Activated CD4-positive, alpha-beta memory T cell treated with anti-CD3 and anti-CD28 coated beads, Interleukin-2, amount 10 ng/mL, durations not matched to agents 7 days and 5 days (primary cell): ENCODE measurements at regions not wholly inside any gene's neighbourhood (a gene's known extent, or its start where the extent isn't known, plus 50 kb on each side); places are given as distances from the start of the nearest gene placed in this dataset.

Experiments used
- CTCF ChIA-PET: fragments of 350-600 bp; sonication (Branson Sonifier 250); formaldehyde crosslinking; loops from one replicate; lab custom pipeline; 2021; ENCODE audit warnings: antibody characterized with exemption, inconsistent platforms; lab: Charles Lee
- POLR2A ChIA-PET: fragments of 350-600 bp; sonication (Branson Sonifier 250); formaldehyde crosslinking; loops from one replicate; lab custom pipeline; 2021; ENCODE audit warnings: antibody characterized with exemption; lab: Charles Lee
- DNase-seq: peaks from one replicate; pipeline ENCODE4 v3.0.0-alpha.2; 2020
- H3K27ac Mint-ChIP-seq: one replicate; pipeline ENCODE4 v1.8.0; 2021; ENCODE audit warnings: mild to moderate bottlenecking, mixed read lengths
- H3K27me3 Mint-ChIP-seq: one replicate; pipeline ENCODE4 v1.8.0; 2021; ENCODE audit warnings: mixed read lengths
- H3K36me3 Mint-ChIP-seq: one replicate; pipeline ENCODE4 v1.8.0; 2021; ENCODE audit warnings: low read depth, mixed read lengths
- H3K4me1 Mint-ChIP-seq: one replicate; pipeline ENCODE4 v1.8.0; 2021; ENCODE audit warnings: mixed read lengths
- H3K4me3 Mint-ChIP-seq: one replicate; pipeline ENCODE4 v1.8.0; 2021; ENCODE audit warnings: mild to moderate bottlenecking, mixed read lengths
- H3K9me3 Mint-ChIP-seq: one replicate; pipeline ENCODE4 v1.8.0; 2021; ENCODE audit warnings: mixed read lengths

DNA sequence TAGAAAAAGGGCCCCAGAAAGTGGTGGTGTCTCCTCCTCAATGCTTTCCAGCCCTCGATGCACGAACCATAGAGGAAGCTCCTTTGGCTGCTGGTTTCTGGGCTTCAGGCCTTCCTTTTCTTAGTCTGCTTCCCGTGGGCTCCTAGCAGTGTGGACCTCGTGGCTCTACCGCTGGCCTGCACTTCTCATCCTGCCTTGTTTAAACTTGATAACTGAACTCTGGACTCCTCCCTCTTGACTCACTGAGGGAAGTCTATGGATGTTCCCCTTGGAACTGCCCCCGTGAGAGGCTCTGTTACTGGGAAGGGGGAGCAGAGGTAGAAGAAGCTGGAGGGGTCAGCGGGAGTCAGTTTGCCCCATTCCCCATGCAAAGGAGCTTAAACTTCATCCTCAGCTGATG is 75.3 kb upstream of the WDR26 start:
- CTCF ChIA-PET: interaction anchor here (0.6 to 1.6 kb wide), 4 partner anchors 11 to 413 kb away, joined by 3 to 7 read pairs (median 4); no protein-coding TSS in a partner anchor
- no peak overlapping the region for H3K27ac Mint-ChIP-seq
- H3K9me3 Mint-ChIP-seq: no peaks in the 10 kb centered on the region
- H3K4me1 Mint-ChIP-seq: peaks cover 31% of the 10 kb centered on the region
- no peaks in the 10 kb centered on the region for H3K27me3 Mint-ChIP-seq
- POLR2A ChIA-PET: interaction anchor here (3.1 kb wide), 1 partner anchor 11 kb away, joined by 20 read pairs; no protein-coding TSS in a partner anchor
- H3K36me3 Mint-ChIP-seq: no peaks in the 10 kb centered on the region
- DNase-seq: no peak
- no peak overlapping the region for H3K4me3 Mint-ChIP-seq

DNA sequence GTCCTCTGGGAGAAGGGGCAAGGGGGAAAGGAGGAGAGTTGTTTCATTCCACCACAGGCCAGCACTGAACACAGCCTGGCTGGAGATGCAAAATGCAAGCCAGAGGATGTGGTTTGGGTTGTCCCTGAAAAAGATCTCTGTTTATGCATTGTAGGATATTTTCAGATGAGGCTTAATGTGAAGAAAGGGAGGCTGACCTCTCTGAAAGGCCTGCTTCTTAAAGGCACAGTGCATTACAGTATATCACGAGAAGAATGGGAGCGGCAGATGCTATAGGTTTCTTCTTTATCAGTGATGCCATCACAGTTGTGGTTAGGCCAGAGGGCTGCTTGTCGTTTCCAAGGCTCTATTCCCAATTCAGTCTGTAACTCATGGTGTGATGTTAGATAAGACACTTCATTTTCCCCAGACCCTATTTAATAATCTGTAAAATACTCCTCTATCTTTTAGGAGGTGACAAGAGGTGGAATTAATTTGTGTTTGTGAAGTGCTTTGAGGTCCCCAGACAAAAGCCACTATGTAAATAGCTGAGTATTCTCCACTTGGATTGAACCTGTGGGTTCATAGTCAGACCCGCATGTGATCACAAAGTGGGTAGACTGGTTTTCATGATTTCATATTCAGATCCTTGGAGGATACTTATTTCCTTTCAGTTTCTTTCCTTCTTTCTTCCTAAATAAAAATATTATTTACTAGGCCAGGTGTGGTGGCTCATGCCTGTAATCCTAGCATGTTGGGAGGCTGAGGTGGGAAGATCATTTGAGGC is 76.5 kb upstream of the WDR26 start:
- Mint-ChIP-seq H3K4me1 (peaks cover 27% of the 10 kb centered on the region), H3K4me3 (no peak overlapping the region), H3K9me3 (no peaks in the 10 kb centered on the region), H3K27ac (no peak overlapping the region), H3K27me3 (no peaks in the 10 kb centered on the region), H3K36me3 (no peaks in the 10 kb centered on the region)
- no peak for DNase-seq
- ChIA-PET POLR2A (no interaction called here), CTCF (interaction anchor here (3.7 to 8.3 kb wide), 3 partner anchors 133 to 412 kb away, joined by 15 to 112 read pairs (median 27); no protein-coding TSS in a partner anchor)

DNA sequence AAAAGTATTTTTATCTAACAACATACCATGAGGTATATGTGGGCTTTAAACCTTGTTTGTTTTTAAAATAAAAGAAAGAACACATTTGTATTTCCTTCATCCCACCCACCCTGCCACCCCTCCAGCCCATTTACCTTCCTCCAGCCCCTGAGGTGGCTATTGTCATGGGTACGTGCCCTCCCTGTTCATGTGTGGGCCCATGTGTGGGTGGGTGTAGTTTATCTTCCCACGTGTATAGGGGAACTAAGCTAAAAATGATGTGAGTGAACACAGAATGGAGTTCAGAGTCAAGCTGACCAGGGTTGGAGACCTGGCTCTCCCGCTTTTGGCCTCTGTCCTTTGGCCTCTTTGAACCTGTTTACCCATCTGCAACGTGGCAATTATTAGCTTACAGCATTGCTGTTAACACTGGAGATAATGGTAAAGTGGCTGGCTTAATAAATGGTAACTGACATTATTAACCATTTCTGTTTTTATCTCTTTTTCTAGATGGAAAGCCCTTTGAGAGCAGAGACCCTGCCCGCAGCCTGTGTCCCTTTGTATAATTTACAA is 78.1 kb upstream of the WDR26 start:
- POLR2A ChIA-PET: interaction anchor here (0.7 to 1.2 kb wide), 4 partner anchors 15 to 338 kb away, joined by 3 to 4 read pairs (median 3); no protein-coding TSS in a partner anchor
- no peaks in the 10 kb centered on the region for H3K27me3 Mint-ChIP-seq

DNA sequence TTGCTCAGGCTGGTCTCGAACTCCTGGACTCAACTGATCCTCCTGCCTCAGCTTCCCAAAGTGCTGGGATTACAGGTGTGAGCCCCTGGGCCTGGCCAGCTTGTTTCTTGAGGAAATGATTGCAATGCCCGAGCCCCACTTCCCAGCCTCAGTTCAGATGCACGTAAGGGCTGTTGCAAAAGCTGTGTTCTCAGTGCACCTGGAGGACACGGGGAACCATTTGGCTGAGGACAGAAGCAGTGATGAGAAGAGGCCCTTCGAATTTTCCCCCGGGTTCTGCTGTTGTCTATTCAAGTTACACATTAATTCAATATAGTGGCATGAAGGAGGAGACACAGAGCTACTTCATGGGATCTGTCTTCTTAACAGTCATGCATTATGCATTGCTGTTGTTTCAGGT is 78.8 kb upstream of the WDR26 start:
- no peak for DNase-seq
- Mint-ChIP-seq H3K36me3 (no peaks in the 10 kb centered on the region), H3K9me3 (no peaks in the 10 kb centered on the region), H3K4me1 (peaks cover 27% of the 10 kb centered on the region), H3K27ac (no peak overlapping the region), H3K27me3 (no peaks in the 10 kb centered on the region), H3K4me3 (no peak overlapping the region)
- ChIA-PET POLR2A (interaction anchor here (0.7 to 1.2 kb wide), 4 partner anchors 15 to 338 kb away, joined by 3 to 4 read pairs (median 3); no protein-coding TSS in a partner anchor), CTCF (interaction anchor here (0.8 to 8.3 kb wide), 21 partner anchors 9 to 409 kb away, joined by 3 to 112 read pairs (median 6); partner anchors contain the start of gene CNIH3)

More for the DNA sequence above, 78.1 kb upstream of the WDR26 start:
- Mint-ChIP-seq H3K27ac (no peak overlapping the region), H3K9me3 (no peaks in the 10 kb centered on the region), H3K36me3 (no peaks in the 10 kb centered on the region), H3K4me3 (no peak overlapping the region), H3K4me1 (peaks cover 27% of the 10 kb centered on the region)
- CTCF ChIA-PET: interaction anchor here (0.6 to 8.3 kb wide), 18 partner anchors 9 to 410 kb away, joined by 3 to 112 read pairs (median 10); partner anchors contain the start of gene CNIH3
- DNase-seq: no peak

DNA sequence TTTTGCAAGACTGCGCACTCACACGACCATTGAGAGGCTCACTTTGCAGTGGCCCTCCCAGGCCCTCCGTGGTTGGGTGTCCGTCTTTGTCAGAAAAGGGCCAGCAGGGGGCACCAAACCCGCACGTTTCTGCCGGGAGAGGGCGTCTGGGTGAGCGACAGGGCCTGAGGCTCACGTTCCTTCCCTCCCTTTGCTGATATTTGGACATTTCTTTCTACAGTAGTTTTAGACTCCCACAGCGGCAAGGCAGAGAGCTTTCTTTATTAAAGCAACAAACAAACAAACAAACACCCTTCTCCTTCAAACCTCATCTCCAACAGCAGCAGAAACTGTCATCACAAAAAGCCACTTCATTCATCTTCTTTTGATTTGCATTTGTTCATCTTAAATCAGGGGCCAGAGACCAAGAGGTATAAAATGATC is 79.2 kb upstream of the WDR26 start:
- H3K27me3 Mint-ChIP-seq: no peaks in the 10 kb centered on the region
- H3K9me3 Mint-ChIP-seq: no peaks in the 10 kb centered on the region
- H3K36me3 Mint-ChIP-seq: no peaks in the 10 kb centered on the region
- peak; percentile 89 for DNase-seq
- no peak overlapping the region for H3K27ac Mint-ChIP-seq
- H3K4me1 Mint-ChIP-seq: peaks cover 27% of the 10 kb centered on the region
- POLR2A ChIA-PET: no interaction called here
- no peak overlapping the region for H3K4me3 Mint-ChIP-seq
- CTCF ChIA-PET: interaction anchor here (0.8 to 8.3 kb wide), 27 partner anchors 9 to 409 kb away, joined by 3 to 112 read pairs (median 5); partner anchors contain the start of gene CNIH3

DNA sequence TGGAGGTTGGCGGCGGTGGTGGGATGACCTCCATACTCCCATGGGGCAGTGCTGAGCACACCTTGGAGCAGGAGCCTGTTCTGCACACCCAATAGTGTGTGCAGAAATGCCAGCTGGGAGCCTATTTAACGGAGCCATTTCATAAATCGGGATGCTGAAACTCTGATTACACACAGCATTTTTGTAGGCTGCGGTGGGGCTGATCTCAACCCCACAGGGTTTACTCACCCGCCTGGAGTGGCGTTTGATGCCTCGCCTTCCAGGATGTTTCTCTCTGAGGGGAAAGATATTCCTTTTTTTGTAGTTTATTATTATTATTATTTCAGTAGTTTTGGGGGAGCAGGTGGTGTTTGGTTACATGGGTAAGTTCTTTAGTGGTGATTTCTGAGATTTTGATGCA is 82.6 kb upstream of the WDR26 start:
- DNase-seq: no peak
- ChIA-PET CTCF (interaction anchor here (1.1 to 8.3 kb wide), 2 partner anchors 126 to 337 kb away, joined by 3 to 112 read pairs; no protein-coding TSS in a partner anchor), POLR2A (no interaction called here)
- no peaks in the 10 kb centered on the region for H3K36me3 Mint-ChIP-seq
- H3K27ac Mint-ChIP-seq: no peak overlapping the region
- H3K4me3 Mint-ChIP-seq: no peak overlapping the region
- peaks cover 7% of the 10 kb centered on the region for H3K4me1 Mint-ChIP-seq
- H3K27me3 Mint-ChIP-seq: no peaks in the 10 kb centered on the region
- H3K9me3 Mint-ChIP-seq: no peaks in the 10 kb centered on the region

DNA sequence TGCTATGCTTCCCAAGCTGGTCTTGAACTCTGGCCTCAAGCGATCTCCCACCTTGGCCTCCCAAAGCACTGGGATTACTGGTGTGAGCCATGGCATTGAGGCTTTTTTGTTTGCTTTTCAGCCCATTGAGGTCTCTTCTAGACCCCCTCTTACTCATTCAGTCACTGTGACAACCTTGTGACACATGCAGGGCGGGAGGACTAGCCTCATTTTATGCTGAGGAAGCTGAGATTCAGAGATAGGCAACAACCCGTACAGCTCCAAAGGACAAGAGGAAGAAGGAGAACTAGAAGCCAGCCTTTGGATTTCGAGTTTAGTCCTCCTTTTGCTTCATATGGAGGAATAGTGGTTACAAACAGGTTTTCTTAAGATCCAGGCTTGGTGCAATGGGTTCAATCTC is 83.9 kb upstream of the WDR26 start:
- Mint-ChIP-seq H3K4me1 (peaks cover 6% of the 10 kb centered on the region), H3K27me3 (no peaks in the 10 kb centered on the region), H3K36me3 (no peaks in the 10 kb centered on the region), H3K27ac (no peak overlapping the region), H3K9me3 (no peaks in the 10 kb centered on the region), H3K4me3 (no peak overlapping the region)
- ChIA-PET CTCF (interaction anchor here (8.3 kb wide), 1 partner anchor 335 kb away, joined by 112 read pairs; no protein-coding TSS in a partner anchor), POLR2A (no interaction called here)
- no peak for DNase-seq

DNA sequence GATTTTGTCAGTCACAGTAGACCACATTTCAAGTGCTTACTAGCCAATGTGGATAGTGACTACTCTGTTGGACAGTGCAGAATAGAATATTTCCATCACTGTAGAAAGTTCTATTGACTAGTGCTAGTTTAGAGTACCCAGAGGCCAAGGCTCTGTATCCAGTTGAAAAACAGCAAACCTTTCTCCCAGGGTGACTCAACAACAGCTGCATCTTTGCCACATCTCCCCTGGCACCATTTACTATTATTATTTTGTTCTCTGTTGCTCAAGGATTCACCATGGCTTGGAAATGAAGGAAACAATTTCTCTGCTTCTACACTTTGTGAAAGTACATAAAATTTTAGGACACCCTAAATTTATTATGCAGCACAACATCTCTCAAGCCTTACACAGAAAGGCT is 85.3 kb upstream of the WDR26 start:
- no peak overlapping the region for H3K27ac Mint-ChIP-seq
- no peak overlapping the region for H3K4me3 Mint-ChIP-seq

DNA sequence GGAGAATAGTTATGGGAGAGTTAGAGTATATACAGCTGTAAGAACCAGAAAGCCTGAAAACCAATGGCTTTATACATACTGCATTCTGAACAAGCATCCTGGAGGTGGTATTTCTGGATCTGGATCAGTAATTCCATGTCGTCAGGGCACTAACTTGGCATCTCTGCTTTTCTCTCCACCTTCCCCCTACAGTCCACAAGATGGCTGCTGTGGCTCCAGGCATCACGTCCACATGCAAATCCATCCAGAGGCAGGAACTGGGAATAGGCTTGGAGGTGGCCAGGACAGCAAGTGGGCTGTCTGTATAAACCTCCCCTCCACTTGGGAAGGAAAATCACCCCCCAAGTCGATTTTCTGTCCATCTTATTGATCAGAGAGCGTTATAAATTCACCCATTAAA is 86.2 kb upstream of the WDR26 start:
- H3K36me3 Mint-ChIP-seq: no peaks in the 10 kb centered on the region
- H3K4me3 Mint-ChIP-seq: no peak overlapping the region
- no peak for DNase-seq
- H3K4me1 Mint-ChIP-seq: no peaks in the 10 kb centered on the region
- H3K9me3 Mint-ChIP-seq: no peaks in the 10 kb centered on the region
- no peak overlapping the region for H3K27ac Mint-ChIP-seq
- CTCF ChIA-PET: no interaction called here
- POLR2A ChIA-PET: no interaction called here
- H3K27me3 Mint-ChIP-seq: no peaks in the 10 kb centered on the region

More for the DNA sequence above, 85.3 kb upstream of the WDR26 start:
- no peaks in the 10 kb centered on the region for H3K4me1 Mint-ChIP-seq
- ChIA-PET POLR2A (no interaction called here), CTCF (no interaction called here)
- DNase-seq: no peak
- no peaks in the 10 kb centered on the region for H3K36me3 Mint-ChIP-seq
- H3K9me3 Mint-ChIP-seq: no peaks in the 10 kb centered on the region
- H3K27me3 Mint-ChIP-seq: no peaks in the 10 kb centered on the region

DNA sequence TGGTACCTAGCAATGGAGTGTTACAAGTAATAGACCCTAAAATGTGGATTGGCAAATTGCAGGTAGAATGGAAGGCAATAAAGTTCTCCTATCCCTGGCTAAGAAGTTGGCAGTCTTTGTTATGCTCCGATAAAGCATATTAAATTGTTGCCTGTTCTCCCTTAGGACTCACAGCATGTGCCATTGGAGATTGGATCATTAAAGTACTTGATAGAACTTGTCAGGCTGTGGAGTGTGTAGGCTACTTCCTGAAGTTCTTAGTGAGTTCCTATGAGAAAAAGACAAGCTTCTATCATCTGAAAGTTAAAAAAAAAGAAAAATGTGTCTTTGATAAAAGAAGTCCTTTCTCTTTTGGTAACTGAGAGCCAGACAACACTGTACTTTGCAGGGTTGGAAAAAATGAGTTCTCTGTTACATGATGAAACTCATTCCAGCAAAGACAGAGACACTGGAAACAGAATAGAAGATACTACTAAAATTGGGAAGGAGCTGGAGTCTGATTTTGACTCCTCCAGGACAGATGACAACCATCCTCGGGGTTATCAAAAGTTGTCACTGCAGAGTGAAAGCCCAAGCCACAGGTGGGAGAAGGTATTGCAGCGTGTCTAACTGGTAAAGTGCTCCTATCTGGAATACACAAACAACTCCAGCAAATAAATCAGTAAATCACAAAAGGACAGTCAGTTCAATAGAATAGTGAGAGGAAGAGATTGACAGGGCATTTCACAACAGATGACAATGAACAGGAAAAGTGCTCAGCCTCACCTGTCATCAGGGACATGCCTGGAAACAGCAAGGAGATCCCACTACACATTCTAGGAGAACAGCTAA is 87.5 kb upstream of the WDR26 start:
- no peaks in the 10 kb centered on the region for H3K36me3 Mint-ChIP-seq
- H3K4me1 Mint-ChIP-seq: no peaks in the 10 kb centered on the region
- H3K9me3 Mint-ChIP-seq: no peaks in the 10 kb centered on the region
- no peak for DNase-seq
- POLR2A ChIA-PET: no interaction called here
- H3K4me3 Mint-ChIP-seq: no peak overlapping the region
- H3K27me3 Mint-ChIP-seq: no peaks in the 10 kb centered on the region
- CTCF ChIA-PET: interaction anchor here (0.9 to 1.3 kb wide), 2 partner anchors 8 to 9 kb away, joined by 3 read pairs; no protein-coding TSS in a partner anchor
- H3K27ac Mint-ChIP-seq: no peak overlapping the region

DNA sequence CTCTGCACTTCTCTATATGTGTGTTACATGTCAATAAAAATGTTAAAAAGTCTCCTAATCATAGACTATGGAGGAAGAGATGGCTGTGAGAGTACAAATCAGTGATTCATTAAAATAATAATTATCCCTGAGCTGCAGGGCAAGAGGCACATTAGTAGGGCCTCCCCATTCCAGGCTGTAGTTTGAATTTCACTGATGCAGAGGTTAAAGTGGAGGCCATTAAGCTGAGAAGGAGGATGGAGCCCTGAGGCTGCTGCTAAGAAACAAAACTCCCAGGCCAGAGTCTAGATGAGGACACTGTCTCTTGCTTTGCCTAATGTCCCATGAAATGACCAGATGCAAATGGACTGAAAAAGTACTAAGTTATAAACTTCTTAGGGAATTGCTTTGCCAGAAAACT is 89.1 kb upstream of the WDR26 start:
- Mint-ChIP-seq H3K36me3 (no peaks in the 10 kb centered on the region), H3K4me1 (no peaks in the 10 kb centered on the region), H3K27ac (no peak overlapping the region), H3K9me3 (no peaks in the 10 kb centered on the region), H3K27me3 (no peaks in the 10 kb centered on the region), H3K4me3 (no peak overlapping the region)
- ChIA-PET POLR2A (no interaction called here), CTCF (interaction anchor here (3.8 kb wide), 1 partner anchor 10 kb away, joined by 14 read pairs; no protein-coding TSS in a partner anchor)
- no peak for DNase-seq

DNA sequence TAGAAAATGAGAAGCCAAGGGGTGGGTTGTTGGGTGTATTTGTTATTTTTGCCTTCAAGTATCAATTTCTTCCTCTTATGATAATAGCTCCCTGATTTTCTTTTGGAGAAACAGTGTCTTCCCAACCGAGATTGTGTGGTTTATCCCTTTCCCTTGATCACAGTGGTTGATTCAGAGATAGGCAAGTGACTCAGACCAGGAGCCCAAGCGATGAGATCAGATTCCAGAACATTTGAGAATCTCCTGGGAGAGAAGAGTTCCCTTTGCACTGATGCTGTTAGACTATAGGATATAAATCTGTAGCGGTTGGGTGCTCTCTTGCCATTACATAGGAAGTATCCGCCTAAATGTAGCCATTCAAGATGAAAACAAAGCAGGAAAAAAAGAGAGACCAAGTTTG is 90.1 kb upstream of the WDR26 start:
- POLR2A ChIA-PET: interaction anchor here (1.3 kb wide), 1 partner anchor 19 kb away, joined by 3 read pairs; no protein-coding TSS in a partner anchor
- H3K4me1 Mint-ChIP-seq: no peaks in the 10 kb centered on the region
- H3K4me3 Mint-ChIP-seq: no peak overlapping the region
- CTCF ChIA-PET: interaction anchor here (1.5 to 3.8 kb wide), 2 partner anchors 11 to 327 kb away, joined by 4 to 14 read pairs; no protein-coding TSS in a partner anchor
- no peak for DNase-seq
- H3K27ac Mint-ChIP-seq: no peak overlapping the region
- H3K36me3 Mint-ChIP-seq: no peaks in the 10 kb centered on the region
- no peaks in the 10 kb centered on the region for H3K27me3 Mint-ChIP-seq
- no peaks in the 10 kb centered on the region for H3K9me3 Mint-ChIP-seq
